ENCODE measurements at regions not wholly inside any gene's neighbourhood (a gene's known extent, or its start where the extent isn't known, plus 50 kb on each side); places are given as distances from the start of the nearest gene placed in this dataset.

- TF ChIP-seq CTCF (IDR thresholded peaks at IDR 0.05) (no peak), EZH2 (IDR thresholded peaks at IDR 0.05; ENCODE audit: borderline replicate concordance, insufficient read depth, low read depth, low read length, poor library complexity, severe bottlenecking) (no peak)
Measured at GRCh38 chr10:81564143-81564542, 310.9 kb upstream of the NRG3 start.

Data from B cell (primary cell).